ENCODE measurements at regions not wholly inside any gene's neighbourhood (a gene's known extent, or its start where the extent isn't known, plus 50 kb on each side); places are given as distances from the start of the nearest gene placed in this dataset.

DNA sequence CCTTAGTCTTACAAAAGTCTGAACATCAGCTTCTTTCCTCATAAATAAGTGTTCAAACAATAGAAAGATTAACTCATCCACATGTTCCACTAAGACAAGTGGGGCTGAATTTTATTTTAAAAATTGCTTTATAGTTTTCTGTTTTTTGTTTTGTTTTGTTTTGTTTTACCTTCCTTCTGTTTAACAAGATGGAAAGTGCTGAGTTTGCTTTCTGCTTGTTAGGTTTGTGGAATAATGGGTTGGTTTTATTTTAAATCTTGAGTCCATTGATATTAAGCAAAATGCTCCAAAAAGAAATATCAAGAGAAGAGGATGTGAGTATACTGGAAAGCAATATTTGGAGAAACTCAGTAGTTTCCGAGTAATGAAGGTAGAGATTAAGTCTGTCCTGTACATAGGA lies 458.7 kb downstream of the FAT4 start:
- Histone ChIP-seq H3K27me3 (no peaks in the 10 kb centered on the region), H3K9me3 (peaks cover 0 to 8% (median 0%) of the 10 kb centered on the region in 4 donors), H3K4me1 (no peaks in the 10 kb centered on the region), H3K4me3 (no peak overlapping the region), H3K36me3 (no peaks in the 10 kb centered on the region), H3K27ac (no peak overlapping the region)
- no peak for ATAC-seq (ENCODE audit: low FRiP score in 2 of 2)
- DNase-seq: no peak
- TF ChIP-seq POLR2AphosphoS5 (IDR thresholded peaks at IDR 0.05): no peak
- TF ChIP-seq POLR2A (IDR thresholded peaks at IDR 0.05): no peak
- no peak for TF ChIP-seq EP300 (IDR thresholded peaks at IDR 0.05)
- TF ChIP-seq, protein P1, sequence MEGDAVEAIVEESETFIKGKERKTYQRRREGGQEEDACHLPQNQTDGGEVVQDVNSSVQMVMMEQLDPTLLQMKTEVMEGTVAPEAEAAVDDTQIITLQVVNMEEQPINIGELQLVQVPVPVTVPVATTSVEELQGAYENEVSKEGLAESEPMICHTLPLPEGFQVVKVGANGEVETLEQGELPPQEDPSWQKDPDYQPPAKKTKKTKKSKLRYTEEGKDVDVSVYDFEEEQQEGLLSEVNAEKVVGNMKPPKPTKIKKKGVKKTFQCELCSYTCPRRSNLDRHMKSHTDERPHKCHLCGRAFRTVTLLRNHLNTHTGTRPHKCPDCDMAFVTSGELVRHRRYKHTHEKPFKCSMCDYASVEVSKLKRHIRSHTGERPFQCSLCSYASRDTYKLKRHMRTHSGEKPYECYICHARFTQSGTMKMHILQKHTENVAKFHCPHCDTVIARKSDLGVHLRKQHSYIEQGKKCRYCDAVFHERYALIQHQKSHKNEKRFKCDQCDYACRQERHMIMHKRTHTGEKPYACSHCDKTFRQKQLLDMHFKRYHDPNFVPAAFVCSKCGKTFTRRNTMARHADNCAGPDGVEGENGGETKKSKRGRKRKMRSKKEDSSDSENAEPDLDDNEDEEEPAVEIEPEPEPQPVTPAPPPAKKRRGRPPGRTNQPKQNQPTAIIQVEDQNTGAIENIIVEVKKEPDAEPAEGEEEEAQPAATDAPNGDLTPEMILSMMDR (IDR thresholded peaks at IDR 0.05): no peak
- 90 to 92% methylated on average over 1 of the region's 1 CpG for WGBS, 2 donors

- ATAC-seq (ENCODE audit: low FRiP score in 2 of 2) (no peak), DNase-seq (no peak)
- H3K4me3 ChIP-seq: no peak overlapping the region
- no peaks in the 10 kb centered on the region for H3K27me3 ChIP-seq
- no peaks in the 10 kb centered on the region for H3K4me1 ChIP-seq
- WGBS, 2 donors: 88 to 98% methylated on average over 2 of the region's 2 CpGs
- TF ChIP-seq POLR2A (IDR thresholded peaks at IDR 0.05) (no peak), EP300 (IDR thresholded peaks at IDR 0.05) (no peak), POLR2AphosphoS5 (IDR thresholded peaks at IDR 0.05) (no peak)
- TF ChIP-seq, protein P1 (IDR thresholded peaks at IDR 0.05): no peak
- peaks cover 0 to 8% (median 0%) of the 10 kb centered on the region in 4 donors for H3K9me3 ChIP-seq
- no peak overlapping the region for H3K27ac ChIP-seq
- H3K36me3 ChIP-seq: no peaks in the 10 kb centered on the region
Measured at GRCh38 chr4:125773931-125774330, 459.2 kb downstream of the FAT4 start.

DNA sequence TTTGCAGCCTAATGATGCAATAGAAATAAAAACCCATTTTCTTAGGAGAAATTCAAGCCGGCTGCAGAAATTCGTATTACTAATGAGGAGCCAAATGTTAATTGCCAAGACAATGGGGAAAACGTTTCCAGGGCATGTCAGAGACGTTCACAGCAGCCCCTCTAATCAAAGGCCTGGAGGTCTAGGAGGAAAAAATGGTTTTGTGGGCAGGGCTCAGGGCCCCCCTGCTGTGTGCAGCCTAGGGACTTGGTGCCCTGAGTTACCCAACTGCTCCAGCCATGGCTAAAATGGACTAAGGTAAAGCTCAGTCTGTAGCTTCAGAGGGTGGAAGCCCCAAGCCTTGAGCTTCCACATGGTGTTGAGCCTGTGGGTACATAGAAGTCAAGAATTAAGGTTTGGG lies 461.4 kb downstream of the FAT4 start:
- Histone ChIP-seq H3K27ac (no peak overlapping the region), H3K36me3 (no peaks in the 10 kb centered on the region), H3K4me1 (no peaks in the 10 kb centered on the region), H3K27me3 (no peaks in the 10 kb centered on the region), H3K9me3 (peaks cover 0 to 8% (median 0%) of the 10 kb centered on the region in 4 donors), H3K4me3 (no peak overlapping the region)
- no peak for ATAC-seq (ENCODE audit: low FRiP score in 2 of 2)
- TF ChIP-seq POLR2AphosphoS5 (IDR thresholded peaks at IDR 0.05) (no peak), EP300 (IDR thresholded peaks at IDR 0.05) (no peak), POLR2A (IDR thresholded peaks at IDR 0.05) (no peak)
- TF ChIP-seq, protein P1 (IDR thresholded peaks at IDR 0.05): no peak
- 75 to 85% methylated on average over 4 of the region's 4 CpGs for WGBS, 2 donors
- no peak for DNase-seq

DNA sequence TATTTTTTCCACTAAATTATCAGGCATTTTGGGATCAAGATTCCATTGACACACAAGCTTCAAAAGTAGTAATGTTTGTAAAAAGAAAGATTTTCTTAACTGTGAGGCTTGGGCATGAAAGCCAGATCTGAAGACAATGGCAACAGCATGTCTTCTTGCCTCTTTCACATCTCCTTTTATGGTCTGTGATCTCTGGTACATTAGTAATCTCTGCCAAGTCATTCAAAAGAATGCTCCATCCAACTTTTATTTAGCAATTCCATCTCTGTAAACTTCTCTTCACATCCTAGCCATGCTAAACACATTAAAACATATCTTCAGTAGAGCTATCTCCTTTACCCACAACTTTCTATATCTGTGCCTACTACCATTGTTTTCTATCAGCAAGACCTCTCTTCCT lies 465.4 kb downstream of the FAT4 start:
- Histone ChIP-seq H3K9me3 (peaks cover 0 to 8% (median 0%) of the 10 kb centered on the region in 4 donors), H3K27ac (no peak overlapping the region), H3K36me3 (no peaks in the 10 kb centered on the region), H3K27me3 (no peaks in the 10 kb centered on the region), H3K4me3 (no peak overlapping the region), H3K4me1 (no peaks in the 10 kb centered on the region)
- DNase-seq (no peak), ATAC-seq (ENCODE audit: low FRiP score in 2 of 2) (no peak)
- TF ChIP-seq POLR2A (IDR thresholded peaks at IDR 0.05) (no peak), EP300 (IDR thresholded peaks at IDR 0.05) (no peak), POLR2AphosphoS5 (IDR thresholded peaks at IDR 0.05) (no peak)
- TF ChIP-seq, protein P1 (IDR thresholded peaks at IDR 0.05): no peak

GRCh38 chr4:125780747-125781146 lies 466.0 kb downstream of the FAT4 start:
- no peak overlapping the region for H3K4me3 ChIP-seq
- peaks cover 0 to 8% (median 0%) of the 10 kb centered on the region in 4 donors for H3K9me3 ChIP-seq
- no peaks in the 10 kb centered on the region for H3K4me1 ChIP-seq
- no peak overlapping the region for H3K27ac ChIP-seq
- TF ChIP-seq POLR2AphosphoS5 (IDR thresholded peaks at IDR 0.05) (no peak), POLR2A (IDR thresholded peaks at IDR 0.05) (no peak), EP300 (IDR thresholded peaks at IDR 0.05) (no peak)
- TF ChIP-seq, protein P1 (IDR thresholded peaks at IDR 0.05): no peak
- H3K27me3 ChIP-seq: no peaks in the 10 kb centered on the region
- WGBS, 2 donors: 79 to 80% methylated on average over 3 of the region's 3 CpGs
- H3K36me3 ChIP-seq: no peaks in the 10 kb centered on the region
- no peak for ATAC-seq (ENCODE audit: low FRiP score in 2 of 2)
- DNase-seq: no peak
